Central memory CD8-positive, alpha-beta T cell (primary cell): ENCODE measurements at regions not wholly inside any gene's neighbourhood (a gene's known extent, or its start where the extent isn't known, plus 50 kb on each side); places are given as distances from the start of the nearest gene placed in this dataset.

ENCODE experiments used
- ATAC-seq: fragments of 150-1000 bp; cut with Tn5 transposase; replicated peaks from 2 replicates; pipeline ENCODE4 v1.10.0; 2022; ENCODE audit warnings: mild to moderate bottlenecking, moderate FRiP score, moderate number of reproducible peaks; ENCODE audit not compliant: poor library complexity, severe bottlenecking; ENCODE audit errors: extremely low read depth
- DNase-seq, 2 donors: peaks; one replicate each; pipeline ENCODE4 v3.0.0; 2021; ENCODE audit warnings: low spot score in 2 of 2
- H3K27ac Mint-ChIP-seq: one replicate; pipeline ENCODE4 v1.8.0; 2022; ENCODE audit warnings: low read depth, mild to moderate bottlenecking, moderate library complexity, mixed read lengths
- H3K27me3 Mint-ChIP-seq: one replicate; pipeline ENCODE4 v1.8.0; 2022; ENCODE audit warnings: mixed read lengths
- H3K36me3 Mint-ChIP-seq: one replicate; pipeline ENCODE4 v1.8.0; 2022; ENCODE audit warnings: mild to moderate bottlenecking, moderate library complexity, mixed read lengths; ENCODE audit not compliant: insufficient read depth
- H3K4me1 Mint-ChIP-seq: one replicate; pipeline ENCODE4 v1.8.0; 2022; ENCODE audit warnings: mixed read lengths
- H3K4me3 Mint-ChIP-seq: one replicate; pipeline ENCODE4 v1.8.0; 2022; ENCODE audit warnings: mild to moderate bottlenecking, moderate library complexity, mixed read lengths
- H3K9me3 Mint-ChIP-seq: one replicate; pipeline ENCODE4 v1.8.0; 2022; ENCODE audit warnings: mixed read lengths

DNA sequence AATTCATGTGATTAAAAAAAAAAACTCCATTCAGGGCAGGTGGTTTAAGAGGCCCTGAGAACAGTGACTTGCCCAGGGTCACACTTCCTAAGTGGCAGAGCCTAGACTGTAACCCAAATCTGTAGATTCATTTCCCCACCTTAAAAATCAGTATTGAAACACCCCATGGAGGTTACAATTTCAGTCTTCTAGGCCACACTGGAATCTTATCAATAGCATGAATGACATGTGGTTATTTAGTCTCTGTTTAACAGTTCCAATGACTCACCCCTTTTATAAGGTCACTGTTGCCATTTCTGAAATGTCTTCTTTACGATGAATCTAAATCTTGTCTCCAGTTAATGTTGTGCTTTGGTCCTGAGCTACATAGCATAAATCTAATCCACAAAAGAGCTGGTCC lies 262.3 kb upstream of the GRIP1 start:
- Mint-ChIP-seq H3K27me3 (no peaks in the 10 kb centered on the region), H3K4me3 (no peak overlapping the region)
- ATAC-seq: no peak

DNA sequence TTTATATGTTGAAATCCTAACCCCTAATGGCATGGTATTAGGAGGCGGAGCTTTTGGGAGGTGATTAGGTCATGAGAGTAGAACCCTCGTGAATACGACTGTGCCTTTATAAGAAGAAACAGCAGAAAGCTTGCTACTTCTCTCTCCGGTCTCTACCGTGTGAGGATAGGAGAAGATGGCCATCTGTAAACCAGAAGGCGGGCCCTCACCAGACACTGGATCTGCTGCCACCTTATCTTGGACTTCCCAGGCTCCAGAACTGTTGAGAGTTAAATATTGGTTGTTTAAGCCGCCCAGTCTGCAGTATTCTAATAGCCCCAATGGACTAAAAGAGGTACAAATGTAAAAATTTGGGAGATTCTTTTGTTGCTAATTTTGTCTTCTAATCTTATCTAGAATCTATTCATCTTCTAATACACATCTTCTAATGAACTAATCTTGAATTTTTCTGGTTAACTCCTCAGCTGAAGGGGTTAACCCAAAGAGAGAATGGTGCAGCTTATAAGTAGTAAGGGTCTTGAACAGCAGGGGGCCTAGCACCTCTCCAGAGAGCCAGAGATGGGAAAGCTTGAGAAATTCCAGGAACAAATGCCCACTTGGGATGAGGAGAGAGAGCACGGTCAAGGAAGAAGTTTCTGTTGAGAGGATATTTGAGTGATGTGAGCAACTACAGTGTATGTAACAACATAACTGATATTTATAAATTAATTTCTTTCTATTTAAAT lies 264.0 kb upstream of the GRIP1 start:
- Mint-ChIP-seq H3K27ac (no peak overlapping the region), H3K36me3 (no peaks in the 10 kb centered on the region)

More for the DNA sequence above, 262.3 kb upstream of the GRIP1 start:
- no peak for DNase-seq
- Mint-ChIP-seq H3K27ac (no peak overlapping the region), H3K36me3 (no peaks in the 10 kb centered on the region), H3K4me1 (no peaks in the 10 kb centered on the region), H3K9me3 (no peaks in the 10 kb centered on the region)

DNA sequence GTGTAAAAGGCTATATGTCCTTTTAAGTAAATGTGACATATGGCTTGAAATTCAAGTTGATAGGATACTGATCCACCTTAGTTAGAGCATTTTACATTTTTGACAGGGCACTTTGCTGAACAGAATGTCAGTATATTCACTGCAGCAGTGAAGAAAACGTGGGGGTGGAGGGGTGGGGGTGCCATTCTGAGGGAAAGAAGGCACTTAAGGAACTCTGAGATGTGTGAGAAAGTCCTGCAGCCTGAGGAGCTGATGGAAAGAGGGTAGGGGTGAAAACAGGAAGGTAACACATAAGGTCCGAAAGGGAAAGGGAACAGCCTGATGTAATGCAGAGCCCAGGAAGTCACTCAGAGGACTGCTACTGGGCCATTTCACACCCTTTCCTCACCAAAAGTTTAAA lies 265.5 kb upstream of the GRIP1 start:
- H3K4me1 Mint-ChIP-seq: no peaks in the 10 kb centered on the region
- H3K36me3 Mint-ChIP-seq: no peaks in the 10 kb centered on the region
- H3K27me3 Mint-ChIP-seq: no peaks in the 10 kb centered on the region
- no peak for ATAC-seq
- no peak overlapping the region for H3K4me3 Mint-ChIP-seq
- no peak overlapping the region for H3K27ac Mint-ChIP-seq
- no peaks in the 10 kb centered on the region for H3K9me3 Mint-ChIP-seq
- DNase-seq: no peak

More for the DNA sequence above, 264.0 kb upstream of the GRIP1 start:
- Mint-ChIP-seq H3K4me3 (no peak overlapping the region), H3K9me3 (no peaks in the 10 kb centered on the region), H3K27me3 (no peaks in the 10 kb centered on the region), H3K4me1 (no peaks in the 10 kb centered on the region)
- ATAC-seq (no peak), DNase-seq (no peak)

DNA sequence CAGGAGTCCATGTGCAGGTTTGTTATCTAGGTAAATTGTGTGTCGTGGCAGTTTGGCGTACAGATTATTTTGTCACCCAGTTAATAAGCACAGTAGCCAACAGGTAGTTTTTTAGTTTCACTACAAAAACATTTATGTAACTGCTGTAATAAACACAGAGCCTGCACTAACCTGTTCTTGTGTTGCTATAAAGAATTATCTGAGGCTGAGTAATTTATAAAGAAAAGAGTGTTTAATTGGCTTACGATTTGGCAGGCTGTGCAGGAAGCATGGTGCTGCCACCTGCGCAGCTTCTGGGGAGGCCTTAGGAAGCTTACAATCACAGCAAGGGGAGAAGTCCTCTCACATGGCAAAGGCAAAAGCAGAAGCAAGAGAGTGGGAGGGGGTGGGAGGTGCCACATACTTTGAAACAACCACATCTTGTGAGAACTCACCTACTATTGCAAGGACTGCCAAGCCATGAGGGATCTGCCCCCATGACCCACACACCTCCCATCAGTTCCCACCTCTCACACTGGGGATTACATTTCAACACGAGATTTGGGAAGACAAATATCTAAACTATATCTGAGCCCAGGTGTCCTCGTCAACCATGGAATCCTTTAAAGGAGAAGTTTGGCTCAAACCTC lies 266.4 kb upstream of the GRIP1 start:
- no peak for ATAC-seq

DNA sequence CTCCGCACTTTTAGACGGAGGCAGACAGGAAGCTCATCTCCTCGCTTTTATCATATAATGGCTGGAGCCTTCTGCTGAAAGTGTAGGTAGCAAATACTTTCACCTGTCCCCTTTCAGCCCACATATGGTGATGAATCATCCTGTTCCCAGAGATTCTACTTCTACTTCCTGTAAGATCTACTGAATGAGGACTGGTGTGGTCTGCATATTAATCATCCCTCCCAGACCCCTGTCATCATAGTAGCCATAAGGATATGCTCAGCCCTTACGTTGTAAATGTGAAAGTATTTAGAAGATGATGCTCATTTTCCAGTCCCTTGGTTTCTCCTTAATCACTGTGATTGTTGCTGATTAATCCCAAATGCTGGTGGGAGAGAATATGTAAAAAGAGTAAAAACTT lies 268.2 kb upstream of the GRIP1 start:
- DNase-seq (no peak), ATAC-seq (no peak)
- Mint-ChIP-seq H3K36me3 (no peaks in the 10 kb centered on the region), H3K9me3 (no peaks in the 10 kb centered on the region), H3K27ac (no peak overlapping the region), H3K4me3 (no peak overlapping the region), H3K27me3 (no peaks in the 10 kb centered on the region), H3K4me1 (no peaks in the 10 kb centered on the region)

More for the DNA sequence above, 266.4 kb upstream of the GRIP1 start:
- DNase-seq: no peak
- no peaks in the 10 kb centered on the region for H3K27me3 Mint-ChIP-seq
- no peak overlapping the region for H3K4me3 Mint-ChIP-seq
- H3K27ac Mint-ChIP-seq: no peak overlapping the region
- H3K4me1 Mint-ChIP-seq: no peaks in the 10 kb centered on the region
- H3K36me3 Mint-ChIP-seq: no peaks in the 10 kb centered on the region
- no peaks in the 10 kb centered on the region for H3K9me3 Mint-ChIP-seq

DNA sequence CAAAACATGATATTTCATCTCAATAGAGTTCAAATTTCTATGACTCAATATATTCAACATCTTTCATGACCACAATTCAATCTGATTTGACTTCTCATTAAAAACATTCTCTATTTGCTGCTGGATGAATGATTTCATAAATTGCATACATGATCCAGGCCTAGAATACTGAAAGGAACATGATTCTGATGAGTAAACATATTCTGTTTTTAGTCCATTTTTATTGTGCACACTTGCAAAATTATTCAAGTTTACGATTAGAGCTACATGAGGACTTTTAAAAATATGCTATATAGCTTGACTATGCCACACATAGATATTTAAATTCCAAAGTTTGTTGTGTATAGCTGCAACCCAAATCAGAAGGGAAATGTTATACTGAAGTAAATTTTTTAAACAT lies 273.8 kb upstream of the GRIP1 start:
- Mint-ChIP-seq H3K4me3 (no peak overlapping the region), H3K27me3 (no peaks in the 10 kb centered on the region), H3K9me3 (no peaks in the 10 kb centered on the region), H3K4me1 (no peaks in the 10 kb centered on the region), H3K27ac (no peak overlapping the region), H3K36me3 (no peaks in the 10 kb centered on the region)
- ATAC-seq: no peak
- DNase-seq: no peak

DNA sequence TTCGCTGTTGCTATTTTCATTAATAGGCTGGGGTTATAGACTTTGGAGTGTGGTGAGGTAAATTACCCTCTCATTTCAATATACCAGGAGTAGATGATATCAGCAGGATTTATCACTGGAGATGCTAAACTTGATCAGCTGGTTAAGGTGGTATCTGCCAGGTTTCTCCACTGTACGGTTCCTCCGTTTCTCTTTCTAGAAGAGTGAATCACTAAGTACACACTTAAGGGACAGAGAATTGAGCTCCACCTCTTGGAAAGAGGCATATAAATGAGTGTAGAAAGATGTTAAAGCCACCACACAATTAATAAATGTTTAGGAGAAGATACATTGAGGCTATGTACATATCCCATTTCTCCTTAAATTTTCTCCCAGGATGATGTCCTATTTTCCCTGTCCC lies 277.4 kb upstream of the GRIP1 start:
- no peak overlapping the region for H3K27ac Mint-ChIP-seq
- ATAC-seq (no peak), DNase-seq (no peak)
- H3K4me3 Mint-ChIP-seq: no peak overlapping the region
- H3K36me3 Mint-ChIP-seq: no peaks in the 10 kb centered on the region
- H3K27me3 Mint-ChIP-seq: no peaks in the 10 kb centered on the region
- no peaks in the 10 kb centered on the region for H3K9me3 Mint-ChIP-seq
- H3K4me1 Mint-ChIP-seq: no peaks in the 10 kb centered on the region

DNA sequence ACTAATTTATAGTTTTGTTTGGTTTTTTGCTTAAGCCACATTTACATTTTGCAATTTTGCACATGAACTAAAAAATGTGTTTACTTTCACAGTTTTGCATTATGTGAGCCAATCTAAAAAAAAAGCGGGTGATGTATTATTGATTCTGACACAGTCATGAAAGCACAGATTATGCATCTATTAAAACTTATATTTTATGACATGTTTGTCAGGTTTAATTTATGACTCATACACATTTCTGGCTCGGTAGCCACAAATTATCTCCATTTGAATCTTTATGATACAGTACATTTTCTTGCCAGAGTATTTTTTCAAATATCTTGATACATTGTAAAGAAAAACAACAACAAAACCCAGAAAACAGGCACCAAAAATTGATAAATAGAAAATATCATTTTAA lies 280.4 kb upstream of the GRIP1 start:
- Mint-ChIP-seq H3K27ac (no peak overlapping the region), H3K27me3 (no peaks in the 10 kb centered on the region), H3K36me3 (no peaks in the 10 kb centered on the region), H3K4me3 (no peak overlapping the region), H3K9me3 (no peaks in the 10 kb centered on the region), H3K4me1 (peaks cover 8% of the 10 kb centered on the region)
- ATAC-seq (no peak), DNase-seq (no peak)

DNA sequence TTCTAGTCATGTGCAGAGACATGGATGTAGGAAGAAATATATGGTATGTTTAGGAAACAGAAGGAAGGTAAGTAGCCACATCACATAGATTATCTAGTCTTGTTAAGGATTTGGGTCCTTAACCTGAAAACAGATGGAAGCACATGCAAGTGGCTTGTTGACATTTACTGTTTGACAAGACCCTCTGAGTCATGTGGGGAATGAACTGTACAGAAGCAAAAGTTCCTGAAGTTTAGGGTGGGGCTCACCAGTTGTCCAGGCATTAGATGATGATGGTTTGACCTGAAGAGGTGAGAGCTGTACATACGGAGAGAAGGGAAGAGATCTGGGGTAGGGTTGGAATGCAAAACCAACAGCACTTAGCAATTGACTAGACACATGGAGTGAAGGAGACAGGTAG lies 281.1 kb upstream of the GRIP1 start:
- Mint-ChIP-seq H3K9me3 (no peaks in the 10 kb centered on the region), H3K4me3 (no peak overlapping the region), H3K4me1 (peaks cover 12% of the 10 kb centered on the region), H3K27me3 (no peaks in the 10 kb centered on the region), H3K36me3 (peaks cover 2% of the 10 kb centered on the region), H3K27ac (no peak overlapping the region)
- DNase-seq (no peak), ATAC-seq (no peak)

DNA sequence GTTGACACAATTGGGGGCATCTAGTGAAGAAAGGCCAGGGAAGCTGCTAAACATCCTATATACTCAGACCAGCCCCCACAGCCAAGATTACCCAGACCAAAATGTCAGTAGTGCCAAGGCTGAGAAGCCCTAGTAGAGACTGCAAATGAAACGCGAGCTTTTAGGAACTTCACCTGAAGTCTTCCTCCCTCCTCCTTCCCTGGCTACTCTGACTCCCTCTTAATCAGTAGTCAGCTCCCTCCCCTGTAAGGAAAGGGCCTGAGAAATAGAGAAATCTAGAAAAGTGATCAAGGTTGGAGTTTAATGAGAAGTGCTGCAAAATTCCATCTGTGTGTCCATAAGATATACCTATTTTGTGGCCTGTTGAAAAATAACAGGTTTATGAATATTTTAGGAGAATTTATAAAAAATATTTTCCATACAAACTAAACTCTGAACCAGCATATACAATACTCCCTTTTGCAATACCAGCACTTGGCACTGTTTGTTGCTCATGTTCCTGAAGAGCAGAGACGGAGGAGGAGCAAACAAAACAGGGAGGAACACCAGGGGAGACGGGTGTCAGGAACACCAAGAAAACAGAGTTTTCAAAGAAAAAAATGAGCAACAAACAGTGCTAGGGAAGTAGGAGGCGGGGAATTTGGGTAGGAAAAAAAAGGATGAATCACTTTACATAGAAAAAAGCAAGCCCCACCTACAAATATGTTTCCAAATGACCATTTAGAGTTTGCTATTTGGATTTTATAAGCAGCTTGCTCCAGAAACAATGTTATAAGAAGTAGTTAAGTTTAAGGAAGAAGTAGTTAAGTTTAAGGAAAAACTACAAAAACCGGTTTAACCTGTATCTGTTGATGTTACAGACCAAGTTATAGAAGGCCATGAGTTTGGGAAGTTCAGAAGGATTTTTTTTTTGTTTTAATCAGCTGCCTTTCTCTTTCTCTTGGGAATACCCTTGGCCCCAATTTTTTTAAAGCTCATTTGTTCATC lies 282.1 kb upstream of the GRIP1 start:
- no peak for DNase-seq
- no peak overlapping the region for H3K27ac Mint-ChIP-seq
- H3K36me3 Mint-ChIP-seq: peaks cover 2% of the 10 kb centered on the region
- no peak overlapping the region for H3K4me3 Mint-ChIP-seq
- peaks cover 12% of the 10 kb centered on the region for H3K4me1 Mint-ChIP-seq
- no peaks in the 10 kb centered on the region for H3K9me3 Mint-ChIP-seq
- no peak for ATAC-seq
- no peaks in the 10 kb centered on the region for H3K27me3 Mint-ChIP-seq

DNA sequence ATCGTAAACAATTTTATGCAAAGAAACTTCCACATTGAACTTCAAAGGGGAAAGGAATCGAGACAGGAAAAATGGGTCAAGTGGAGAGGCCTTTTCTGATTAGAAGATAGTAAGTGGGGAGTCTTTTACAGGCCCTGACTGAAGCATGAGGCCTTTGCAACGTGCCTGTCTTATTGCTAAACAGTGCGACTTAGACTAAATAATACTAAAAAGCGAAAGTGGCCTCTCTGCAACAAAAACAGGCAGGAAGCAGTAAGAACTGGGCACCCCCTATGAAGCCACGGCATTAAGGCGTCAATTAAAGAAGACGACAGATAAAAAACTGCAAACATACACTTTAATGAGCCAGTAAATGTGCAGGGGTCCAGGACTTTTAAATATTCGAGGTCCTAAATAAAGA lies 283.4 kb upstream of the GRIP1 start:
- Mint-ChIP-seq H3K27me3 (no peaks in the 10 kb centered on the region), H3K4me3 (no peak overlapping the region), H3K4me1 (peaks cover 12% of the 10 kb centered on the region), H3K36me3 (peaks cover 2% of the 10 kb centered on the region), H3K27ac (no peak overlapping the region), H3K9me3 (no peaks in the 10 kb centered on the region)
- no peak for ATAC-seq
- no peak for DNase-seq

DNA sequence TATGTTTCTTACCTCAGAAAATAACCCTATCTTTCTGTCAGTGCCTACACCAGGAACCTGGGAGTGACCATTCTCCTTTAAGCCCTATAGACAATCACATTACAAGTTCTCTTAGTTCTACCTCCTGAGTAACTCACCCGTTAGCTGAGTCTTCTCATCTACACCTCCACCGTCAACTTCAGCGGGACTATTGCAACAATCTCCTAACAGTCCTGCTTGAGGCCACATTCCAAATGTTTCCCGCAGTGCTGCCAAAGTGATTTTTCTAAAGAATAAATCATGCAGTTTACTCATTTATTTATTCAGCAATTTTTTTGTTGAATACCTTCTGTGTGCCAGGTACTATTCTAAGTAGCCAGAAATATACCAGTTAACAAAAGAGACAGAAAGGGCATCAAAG lies 285.0 kb upstream of the GRIP1 start:
- no peak overlapping the region for H3K4me3 Mint-ChIP-seq
- no peak for DNase-seq
- no peak for ATAC-seq
- H3K27ac Mint-ChIP-seq: peak overlapping the region; percentile 89
- H3K27me3 Mint-ChIP-seq: peaks cover 10% of the 10 kb centered on the region
- H3K9me3 Mint-ChIP-seq: no peaks in the 10 kb centered on the region
- H3K4me1 Mint-ChIP-seq: peaks cover 12% of the 10 kb centered on the region
- peaks cover 4% of the 10 kb centered on the region for H3K36me3 Mint-ChIP-seq
